Suppressor macrophage (primary cell): ENCODE measurements at regions not wholly inside any gene's neighbourhood (a gene's known extent, or its start where the extent isn't known, plus 50 kb on each side); places are given as distances from the start of the nearest gene placed in this dataset.
"Not testable (repeated sequence)": the region's sequence is repeated elsewhere in the genome, so short reads cannot be mapped to it uniquely, and the experiment has no call there.

Source experiments
- DNase-seq, 4 experiments: peaks; one replicate each; pipeline ENCODE4 v3.0.0-alpha.2; 2020 to 2022

- no peak for DNase-seq
Observed at GRCh38 chr7:109821156-109821555, 1251.5 kb downstream of the DNAJB9 start.

DNA sequence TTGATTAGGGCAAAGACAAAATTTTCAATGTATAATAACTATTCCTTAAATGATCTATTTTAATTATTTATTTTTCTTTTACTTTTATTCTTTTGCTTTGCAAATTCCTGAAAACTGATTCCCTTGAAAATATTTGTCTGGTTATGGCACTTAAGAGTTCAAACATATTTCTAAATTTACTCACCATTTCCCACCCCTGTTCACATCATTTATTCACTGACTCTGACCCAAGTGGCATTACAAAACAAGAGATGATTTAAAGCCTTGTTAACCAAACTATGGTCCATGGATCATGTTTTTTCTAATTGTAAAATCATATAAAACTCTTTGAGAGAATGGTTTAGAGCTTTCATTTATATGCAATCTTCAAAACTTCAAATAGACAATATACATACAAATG is 1256.1 kb upstream of the LRRN3 start:
- DNase-seq = no peak

- no peak for DNase-seq
Observed at GRCh38 chr7:109835577-109835976, 1255.3 kb upstream of the LRRN3 start.

DNA sequence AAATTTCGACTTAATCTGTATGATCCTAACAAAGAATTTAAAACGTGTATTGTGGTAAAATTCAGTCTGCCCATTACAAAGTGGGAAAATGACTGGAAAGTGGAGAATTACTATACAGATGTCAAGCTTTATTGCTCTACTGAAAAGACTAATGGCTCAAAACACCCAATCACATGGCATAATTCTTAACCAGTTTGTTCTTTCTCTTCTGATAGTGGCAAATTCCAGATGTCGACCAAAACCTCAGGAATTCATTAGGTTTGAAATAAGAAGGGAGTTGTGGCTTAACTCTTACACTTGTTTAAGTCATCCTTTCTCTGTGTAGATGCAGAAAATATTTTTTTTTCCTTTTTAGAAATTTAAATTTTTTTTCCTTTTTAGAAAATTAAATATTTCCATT is 1254.9 kb upstream of the LRRN3 start:
- DNase-seq = no peak

- no peak for DNase-seq
Observed at GRCh38 chr7:109842386-109842785, 1248.5 kb upstream of the LRRN3 start.

- DNase-seq = peak in 1 of 4 experiments; percentile 1
Observed at GRCh38 chr7:109844362-109844761, 1246.6 kb upstream of the LRRN3 start.

- no peak for DNase-seq
Observed at GRCh38 chr7:109864230-109864629, 1226.7 kb upstream of the LRRN3 start.

DNA sequence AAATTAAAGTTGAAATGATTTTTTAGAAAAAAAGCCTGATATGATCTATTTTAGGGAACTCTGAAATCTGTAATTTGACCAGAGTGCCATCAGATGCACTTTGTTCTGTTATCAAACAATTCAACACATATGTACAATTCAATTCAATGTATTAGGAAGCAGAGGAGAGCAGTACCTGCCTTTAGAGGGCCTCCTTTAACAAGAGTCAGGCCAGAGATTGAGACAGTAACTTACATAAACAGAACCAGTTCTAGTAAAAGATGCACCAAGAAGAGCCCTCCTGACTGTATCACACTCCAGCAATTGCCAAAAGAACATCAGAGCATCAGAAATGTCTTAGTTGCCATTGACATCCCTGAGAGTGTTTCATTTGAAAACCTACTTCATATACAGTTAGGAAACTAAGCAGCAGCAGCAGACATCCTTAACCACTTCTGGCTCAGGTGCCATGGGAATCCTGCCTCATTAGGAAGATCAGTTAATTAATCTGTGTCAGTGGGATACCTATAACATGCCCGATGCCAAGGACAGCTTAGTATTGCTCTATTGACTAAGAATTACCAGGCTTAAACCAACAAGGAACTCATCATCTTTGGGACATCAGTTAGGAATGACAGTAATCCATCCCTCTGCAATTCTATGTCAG is 1222.6 kb upstream of the LRRN3 start:
- DNase-seq = no peak

DNA sequence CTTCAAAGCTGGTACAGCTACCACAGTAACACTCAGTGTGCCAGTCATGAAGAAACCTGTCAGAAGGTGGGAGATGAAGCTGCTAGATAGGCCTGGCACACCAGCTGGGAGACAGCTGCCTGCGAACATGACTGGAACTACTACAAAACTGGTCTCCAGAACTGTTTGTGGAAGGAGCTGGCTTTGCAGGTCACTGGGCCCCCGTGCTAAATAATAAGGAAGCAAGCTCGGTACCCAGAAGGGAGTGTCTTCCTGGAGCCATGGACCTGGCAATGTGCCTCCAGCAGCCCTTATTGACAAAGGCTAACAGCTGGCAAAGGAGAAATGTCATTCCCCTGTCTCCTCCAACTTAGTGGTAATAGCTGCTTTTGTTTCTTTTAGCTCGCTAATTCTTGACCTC is 1217.6 kb upstream of the LRRN3 start:
- DNase-seq = no peak

GRCh38 chr7:109879287-109879828 is 1211.6 kb upstream of the LRRN3 start:
- no peak for DNase-seq

- no peak for DNase-seq
Observed at GRCh38 chr7:109890622-109891021, 1200.3 kb upstream of the LRRN3 start.

- no peak for DNase-seq
Observed at GRCh38 chr7:109893231-109893630, 1197.7 kb upstream of the LRRN3 start.

- no peak for DNase-seq
Observed at GRCh38 chr7:109895536-109895935, 1195.4 kb upstream of the LRRN3 start.

- no peak for DNase-seq
Observed at GRCh38 chr7:109901926-109902325, 1189.0 kb upstream of the LRRN3 start.

DNA sequence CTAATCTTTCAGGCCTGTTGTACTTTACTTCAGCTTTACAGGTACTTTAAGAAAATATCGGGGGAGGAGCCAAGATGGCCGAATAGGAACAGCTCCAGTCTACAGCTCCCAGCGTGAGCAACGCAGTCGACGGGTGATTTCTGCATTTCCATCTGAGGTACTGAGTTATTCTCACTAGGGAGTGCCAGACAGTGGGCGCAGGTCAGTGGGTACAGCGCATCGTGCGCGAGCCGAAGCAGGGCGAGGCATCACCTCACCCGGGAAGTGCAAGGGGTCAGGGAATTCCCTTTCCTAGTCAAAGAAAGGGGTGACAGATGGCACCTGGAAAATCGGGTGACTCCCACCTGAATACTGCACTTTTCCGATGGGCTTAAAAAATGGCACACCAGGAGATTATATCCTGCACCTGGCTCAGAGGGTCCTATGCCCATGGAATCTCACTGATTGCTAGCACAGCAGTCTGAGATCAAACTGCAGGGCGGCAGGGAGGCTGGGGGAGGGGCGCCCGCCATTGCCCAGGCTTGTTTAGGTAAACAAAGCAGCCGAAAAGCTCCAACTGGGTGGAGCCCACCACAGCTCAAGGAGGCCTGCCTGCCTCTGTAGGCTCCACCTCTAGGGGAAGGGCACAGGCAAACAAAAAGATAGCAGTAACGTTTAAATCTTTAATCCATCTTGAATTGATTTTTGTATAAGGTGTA is 1185.4 kb upstream of the LRRN3 start:
- DNase-seq = not testable (repeated sequence)

GRCh38 chr7:109915670-109916069 is 1175.3 kb upstream of the LRRN3 start:
- no peak for DNase-seq

- DNase-seq = no peak
Observed at GRCh38 chr7:109926738-109927137, 1164.2 kb upstream of the LRRN3 start.

- no peak for DNase-seq
Observed at GRCh38 chr7:109930049-109930448, 1160.9 kb upstream of the LRRN3 start.

GRCh38 chr7:109939207-109939606 is 1151.7 kb upstream of the LRRN3 start:
- DNase-seq = no peak

GRCh38 chr7:109945820-109946518 is 1145.0 kb upstream of the LRRN3 start:
- no peak for DNase-seq

- DNase-seq = no peak
Observed at GRCh38 chr7:109950256-109950655, 1140.7 kb upstream of the LRRN3 start.

DNA sequence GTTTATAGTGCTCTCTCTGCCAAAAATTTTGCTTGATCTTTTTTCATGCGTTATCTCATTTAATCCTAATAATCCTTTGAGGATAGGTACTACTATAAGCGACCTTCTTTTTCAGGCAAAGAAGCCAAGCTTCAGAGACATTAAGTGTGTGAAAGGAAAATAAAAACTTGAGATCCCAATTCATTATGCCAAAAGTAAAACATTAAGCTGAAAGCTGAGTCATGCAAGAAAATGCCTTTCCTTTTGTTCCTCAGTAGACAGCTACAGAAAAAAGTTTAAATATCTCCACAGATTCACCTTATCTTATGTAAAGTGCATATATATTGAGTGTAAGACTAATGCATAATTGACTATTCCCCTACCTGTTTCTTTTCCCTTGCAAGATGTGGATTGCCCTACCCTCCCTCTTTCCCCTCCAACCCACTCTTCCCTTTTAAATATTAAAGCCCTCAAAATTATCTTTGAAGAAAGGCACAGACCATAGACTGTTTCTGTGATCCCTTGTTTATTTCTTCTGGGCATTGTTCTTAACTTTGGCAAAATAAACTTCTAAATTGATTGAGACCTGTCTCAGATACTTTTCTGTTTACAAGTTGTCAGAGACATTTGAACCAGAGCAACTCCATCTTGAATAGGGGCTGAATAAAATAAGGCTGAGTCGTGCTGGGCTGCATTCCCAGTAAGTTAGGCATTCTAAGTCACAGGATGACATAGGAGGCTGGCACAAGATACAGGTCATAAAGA is 1139.9 kb upstream of the LRRN3 start:
- no peak for DNase-seq

DNA sequence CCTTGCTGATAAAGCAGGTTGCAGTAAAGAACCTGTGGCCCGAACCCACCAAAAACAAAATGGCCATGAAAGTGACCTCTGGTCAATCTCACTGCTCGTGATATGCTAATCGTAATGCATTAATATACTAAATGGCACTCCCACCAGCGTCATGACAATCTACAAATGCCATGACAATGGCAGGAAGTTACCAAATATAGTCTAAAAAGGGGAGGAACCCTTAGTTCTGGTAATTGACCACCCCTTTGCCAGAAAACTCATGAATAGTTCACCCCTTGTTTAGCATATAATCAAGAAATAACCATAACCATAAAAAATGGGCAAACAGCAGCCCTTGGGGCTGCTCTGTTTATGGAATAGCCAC is 1139.4 kb upstream of the LRRN3 start:
- DNase-seq = no peak
